ENCODE measurements at regions not wholly inside any gene's neighbourhood (a gene's known extent, or its start where the extent isn't known, plus 50 kb on each side); places are given as distances from the start of the nearest gene placed in this dataset.

DNA sequence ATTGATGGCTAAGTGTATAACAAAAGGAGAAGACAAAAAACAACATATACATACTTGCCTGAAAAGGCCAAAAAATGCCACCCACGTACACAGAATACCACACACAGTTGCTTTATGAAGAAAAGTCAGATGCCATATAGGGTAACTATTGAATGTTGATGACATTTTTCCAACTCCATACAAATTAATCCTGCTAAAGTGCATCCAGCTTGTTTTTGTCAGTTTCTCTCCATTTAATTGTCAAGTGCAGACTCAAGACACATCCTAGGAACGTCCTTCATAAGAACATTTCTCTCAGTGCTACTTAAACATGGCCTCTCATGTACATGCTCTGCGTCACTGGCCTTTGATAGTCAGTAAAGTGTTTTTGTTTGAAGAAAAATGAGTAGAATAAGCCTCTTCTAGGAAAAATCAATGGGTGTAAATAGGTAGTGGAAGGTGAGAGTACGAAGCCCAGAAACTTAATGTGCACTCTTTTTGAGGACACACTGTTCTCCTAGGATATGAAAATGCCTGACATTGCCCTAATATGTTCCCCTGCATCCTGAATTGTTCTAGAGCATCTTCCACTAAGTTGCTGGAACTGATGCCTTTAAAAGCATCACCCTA lies 267.4 kb upstream of the ATP11B start:
- TF ChIP-seq POLR2AphosphoS5 (IDR thresholded peaks at IDR 0.05; ENCODE audit: low read depth, low read length) (no peak), POLR2A (IDR thresholded peaks at IDR 0.05; ENCODE audit: low read depth, low read length) (no peak)

All from GM12892 (cell line).